GM12891 (cell line): ENCODE measurements at regions not wholly inside any gene's neighbourhood (a gene's known extent, or its start where the extent isn't known, plus 50 kb on each side); places are given as distances from the start of the nearest gene placed in this dataset.
A peak's percentile ranks its signal among the peaks of the same experiment; 100 is the strongest.
"Not testable (repeated sequence)": the region's sequence is repeated elsewhere in the genome, so short reads cannot be mapped to it uniquely, and the experiment has no call there.

Experiments
- DNase-seq: peaks from one replicate; pipeline ENCODE4 v3.0.0; 2011; ENCODE audit warnings: low spot score; ENCODE audit not compliant: insufficient read length
- FAIRE-seq: peaks from 2 replicates; lab custom pipeline; 2011; peaks lifted over from hg19 to GRCh38; lab: Jason Lieb, UNC
- PAX5 ChIP-seq: IDR thresholded peaks from 2 replicates; pipeline ENCODE4 v1.6.1; 2011; ENCODE audit warnings: low read length, moderate library complexity, mild to moderate bottlenecking; ENCODE audit not compliant: insufficient read depth, severe bottlenecking
- POLR2A ChIP-seq: IDR thresholded peaks from 2 replicates; pipeline ENCODE4 v1.6.1; 2011; ENCODE audit warnings: low read depth, low read length, control low read depth
- POLR2AphosphoS5 ChIP-seq: IDR thresholded peaks from 2 replicates; pipeline ENCODE4 v1.6.1; 2011; ENCODE audit warnings: low read depth, low read length, control low read depth
- POU2F2 ChIP-seq: IDR thresholded peaks from 2 replicates; pipeline ENCODE4 v1.6.1; 2011; ENCODE audit warnings: low read depth, mild to moderate bottlenecking, control low read depth, low read length, moderate library complexity
- SPI1 ChIP-seq: IDR thresholded peaks from 2 replicates; pipeline ENCODE4 v1.6.1; 2011; ENCODE audit warnings: low read depth, low read length, control low read depth
- TAF1 ChIP-seq: IDR thresholded peaks from 2 replicates; pipeline ENCODE4 v1.6.1; 2011; ENCODE audit warnings: low read depth, low read length, control low read depth

- DNase-seq = no peak
- no peak for FAIRE-seq
- TF ChIP-seq POLR2A (no peak), TAF1 (no peak), POU2F2 (no peak), PAX5 (no peak), POLR2AphosphoS5 (no peak), SPI1 (no peak)
Observed at GRCh38 chr10:28431139-28431538, 101.8 kb upstream of the WAC start.

- FAIRE-seq (peak; percentile 65), DNase-seq (peak; percentile 29)
- no peak for TF ChIP-seq POLR2AphosphoS5
- TF ChIP-seq SPI1 = no peak
- no peak for TF ChIP-seq POU2F2
- TF ChIP-seq TAF1 = no peak
- TF ChIP-seq PAX5 = no peak
- no peak for TF ChIP-seq POLR2A
Observed at GRCh38 chr10:28432210-28432676, 100.7 kb upstream of the WAC start.

DNA sequence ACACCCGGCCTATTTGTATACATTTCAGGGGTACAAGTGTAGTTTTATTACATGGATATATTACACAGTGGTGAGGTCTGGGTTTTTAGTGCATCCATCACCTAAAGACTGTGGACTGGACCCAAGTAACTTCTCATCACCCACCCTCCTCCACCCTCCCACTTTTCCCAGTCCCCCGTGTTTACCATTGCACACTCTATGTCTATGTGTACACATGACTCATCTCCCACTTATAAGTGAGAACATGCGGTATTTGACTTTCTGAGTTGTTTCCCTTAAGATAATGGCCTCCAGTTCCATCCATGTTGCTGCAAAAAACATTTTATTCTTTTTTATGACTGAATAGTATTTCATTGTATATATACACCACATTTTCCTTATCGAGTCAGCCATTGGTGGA is 98.9 kb upstream of the WAC start:
- FAIRE-seq = no peak
- no peak for TF ChIP-seq POU2F2
- no peak for TF ChIP-seq POLR2A
- TF ChIP-seq TAF1 = no peak
- no peak for TF ChIP-seq SPI1
- no peak for TF ChIP-seq POLR2AphosphoS5
- TF ChIP-seq PAX5 = no peak
- no peak for DNase-seq

GRCh38 chr10:28442403-28442802 is 90.5 kb upstream of the WAC start:
- no peak for DNase-seq
- TF ChIP-seq PAX5 (no peak), POLR2A (no peak), POU2F2 (no peak), POLR2AphosphoS5 (no peak), SPI1 (no peak), TAF1 (no peak)
- no peak for FAIRE-seq

DNA sequence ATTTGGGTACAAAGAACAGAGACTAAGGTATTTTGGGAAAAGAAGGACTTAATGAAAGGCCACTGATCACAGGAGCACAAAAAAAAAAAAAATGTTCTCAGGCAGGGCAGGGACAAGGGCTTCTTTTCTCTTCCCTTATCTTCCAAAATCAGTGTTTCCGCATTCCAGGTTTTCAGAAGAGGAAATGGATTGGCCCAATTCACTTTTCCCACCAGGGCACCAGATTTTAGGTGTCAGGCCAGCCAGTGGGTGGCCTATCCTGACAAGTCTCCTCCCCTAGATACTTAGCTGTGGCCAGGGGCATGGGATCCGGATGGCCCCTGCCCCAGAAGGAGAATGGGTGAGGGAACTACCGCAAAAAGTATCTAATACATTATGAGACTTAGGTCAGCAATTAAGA is 88.9 kb upstream of the WAC start:
- DNase-seq (no peak), FAIRE-seq (no peak)
- no peak for TF ChIP-seq TAF1
- no peak for TF ChIP-seq POLR2AphosphoS5
- no peak for TF ChIP-seq SPI1
- no peak for TF ChIP-seq POLR2A
- no peak for TF ChIP-seq PAX5
- TF ChIP-seq POU2F2 = no peak

- FAIRE-seq (no peak), DNase-seq (no peak)
- TF ChIP-seq POLR2AphosphoS5 (no peak), POLR2A (no peak), SPI1 (no peak), POU2F2 (no peak), PAX5 (no peak), TAF1 (no peak)
Observed at GRCh38 chr10:28445516-28445915, 87.4 kb upstream of the WAC start.

GRCh38 chr10:28449382-28449781 is 83.5 kb upstream of the WAC start:
- DNase-seq (no peak), FAIRE-seq (no peak)
- TF ChIP-seq PAX5 (no peak), TAF1 (no peak), POLR2A (no peak), POLR2AphosphoS5 (no peak), SPI1 (no peak), POU2F2 (no peak)

DNA sequence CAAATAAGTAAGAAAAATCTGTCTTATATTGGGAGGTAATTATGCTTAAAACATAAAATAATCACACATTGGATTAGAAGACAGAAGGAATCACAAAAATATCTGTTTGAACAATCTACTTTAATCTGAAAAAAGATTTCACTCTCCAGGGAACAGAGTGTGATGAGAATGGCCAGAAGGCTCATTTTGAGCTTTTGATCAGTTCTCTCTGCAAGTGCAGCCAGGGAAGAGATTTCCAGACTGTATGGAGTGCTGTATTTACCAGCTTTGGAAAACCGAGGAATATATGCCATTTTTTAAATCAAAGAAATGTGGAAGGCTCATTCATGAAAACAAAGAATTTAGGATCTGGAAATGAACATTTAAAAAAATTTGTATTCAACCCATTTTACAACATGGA is 83.0 kb upstream of the WAC start:
- no peak for TF ChIP-seq SPI1
- TF ChIP-seq TAF1 = no peak
- no peak for TF ChIP-seq POLR2AphosphoS5
- no peak for TF ChIP-seq POU2F2
- no peak for TF ChIP-seq POLR2A
- no peak for TF ChIP-seq PAX5
- no peak for DNase-seq
- FAIRE-seq = no peak

- DNase-seq (no peak), FAIRE-seq (no peak)
- TF ChIP-seq POU2F2 = no peak
- no peak for TF ChIP-seq SPI1
- no peak for TF ChIP-seq POLR2AphosphoS5
- no peak for TF ChIP-seq PAX5
- TF ChIP-seq TAF1 = no peak
Observed at GRCh38 chr10:28453926-28454325, 79.0 kb upstream of the WAC start.

GRCh38 chr10:28457110-28457509 is 75.8 kb upstream of the WAC start:
- DNase-seq (no peak), FAIRE-seq (no peak)
- no peak for TF ChIP-seq POU2F2
- TF ChIP-seq POLR2AphosphoS5 = no peak
- TF ChIP-seq TAF1 = no peak
- no peak for TF ChIP-seq POLR2A
- TF ChIP-seq PAX5 = no peak
- TF ChIP-seq SPI1 = no peak

- FAIRE-seq = not testable (repeated sequence)
Observed at GRCh38 chr10:28457873-28458272, 75.0 kb upstream of the WAC start.

More at GRCh38 chr10:28457873-28458272, 75.0 kb upstream of the WAC start:
- not testable (repeated sequence) for DNase-seq
